Natural killer cell treated with Interleukin-12 subunit alpha and Interleukin-12 subunit beta and Interleukin-15 and Interleukin-18, amount 100 ng/mL, for 72 hours (primary cell): ENCODE measurements at regions not wholly inside any gene's neighbourhood (a gene's known extent, or its start where the extent isn't known, plus 50 kb on each side); places are given as distances from the start of the nearest gene placed in this dataset.

ENCODE experiments used
- ATAC-seq, 2 donors: fragments of 150-1000 bp; cut with Tn5 transposase in 1 of 2; sonication (Bioruptor Pico), chemical (Tn5 transposase) in 1 of 2; 2 replicates each; pipeline ENCODE4 v1.10.0; 2021
- DNase-seq: peaks from one replicate; pipeline ENCODE4 v3.0.0; 2022; ENCODE audit warnings: low spot score
- H3K27ac Mint-ChIP-seq, 2 donors: 1 replicate in 1 of 2; 2 replicates in 1 of 2; pipeline ENCODE4 v1.8.0; 2022; ENCODE audit warnings: mixed read lengths in 2 of 2, mild to moderate bottlenecking in 1 of 2, moderate library complexity in 1 of 2
- H3K27me3 Mint-ChIP-seq, 2 donors: 1 replicate in 1 of 2; 2 replicates in 1 of 2; pipeline ENCODE4 v1.8.0; 2022; ENCODE audit warnings: mixed read lengths in 2 of 2
- H3K36me3 Mint-ChIP-seq: one replicate; pipeline ENCODE4 v1.8.0; 2022; ENCODE audit warnings: mixed read lengths
- H3K4me1 Mint-ChIP-seq, 2 donors: 1 replicate in 1 of 2; 2 replicates in 1 of 2; pipeline ENCODE4 v1.8.0; 2022; ENCODE audit warnings: low read depth in 2 of 2, mixed read lengths in 2 of 2, mild to moderate bottlenecking in 1 of 2
- H3K4me3 Mint-ChIP-seq: one replicate; pipeline ENCODE4 v1.8.0; 2022; ENCODE audit warnings: mixed read lengths
- H3K9me3 Mint-ChIP-seq: 2 replicates; pipeline ENCODE4 v1.8.0; 2022; ENCODE audit warnings: mixed read lengths

DNA sequence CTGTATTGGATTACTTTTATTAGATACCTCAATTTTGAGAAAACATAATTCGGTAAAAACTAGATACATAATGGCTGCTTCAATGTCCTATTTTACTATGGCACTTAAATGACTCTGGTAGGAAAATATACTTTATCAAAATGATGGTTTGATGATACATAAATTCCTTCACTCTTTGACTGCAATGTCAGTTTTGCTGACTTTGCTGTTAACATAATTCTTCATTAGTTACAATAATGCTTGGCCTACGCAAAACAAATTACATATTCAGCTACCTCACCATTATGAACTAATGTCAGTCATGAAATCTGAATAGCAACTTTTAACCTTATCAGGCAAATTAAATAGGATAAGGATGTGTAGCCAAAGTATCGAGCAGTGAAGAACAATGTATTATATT, 1364.7 kb downstream of the KCNT2 start:
- Mint-ChIP-seq H3K36me3 (no peaks in the 10 kb centered on the region), H3K4me1 (no peaks in the 10 kb centered on the region), H3K4me3 (no peak overlapping the region), H3K27ac (no peak overlapping the region), H3K9me3 (peaks cover 6% of the 10 kb centered on the region), H3K27me3 (no peaks in the 10 kb centered on the region)
- ATAC-seq = no peak
- DNase-seq = no peak

DNA sequence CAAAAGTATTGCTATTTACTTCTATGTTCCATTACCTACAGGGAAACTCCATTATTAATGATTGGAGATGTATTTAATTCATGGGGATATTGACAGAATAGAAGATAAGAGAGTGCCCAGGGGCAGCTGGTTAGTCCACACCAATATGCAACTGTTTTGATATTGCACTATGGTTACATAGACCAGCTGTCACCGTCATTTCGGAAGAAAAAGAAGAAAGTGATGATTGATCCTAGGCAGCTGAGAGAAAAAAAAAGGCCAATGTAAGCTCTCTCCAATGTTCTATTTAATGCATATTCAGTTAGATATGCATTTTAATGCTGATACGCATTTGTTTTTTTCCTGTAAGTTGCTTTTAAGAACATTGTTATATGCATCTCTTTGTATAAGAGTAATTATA, 1367.2 kb downstream of the KCNT2 start:
- DNase-seq = no peak
- Mint-ChIP-seq H3K27me3 (no peaks in the 10 kb centered on the region), H3K4me3 (no peak overlapping the region), H3K4me1 (no peaks in the 10 kb centered on the region), H3K36me3 (no peaks in the 10 kb centered on the region), H3K27ac (no peak overlapping the region), H3K9me3 (peaks cover 10% of the 10 kb centered on the region)
- no peak for ATAC-seq

DNA sequence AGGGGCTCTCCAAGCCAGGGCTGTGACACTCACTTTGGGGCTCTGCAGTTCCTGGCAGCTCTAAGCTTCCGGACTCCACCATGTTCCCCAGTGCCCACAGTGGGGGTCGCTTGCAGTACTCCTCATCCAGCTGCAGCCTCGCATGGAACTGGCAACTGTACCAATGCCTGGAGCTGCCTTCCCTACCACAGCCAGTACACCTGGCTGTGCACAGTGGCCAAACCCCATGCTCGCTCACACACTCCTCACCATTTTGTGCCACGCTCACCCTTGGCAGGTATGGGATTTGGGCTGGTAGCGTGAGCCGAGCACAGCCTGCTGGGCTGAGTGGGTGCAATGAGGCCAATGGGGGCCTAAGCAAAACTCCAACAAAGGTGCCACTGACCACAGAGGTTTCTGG, 1369.9 kb downstream of the KCNT2 start:
- Mint-ChIP-seq H3K4me3 (no peak overlapping the region), H3K27me3 (no peaks in the 10 kb centered on the region), H3K36me3 (no peaks in the 10 kb centered on the region), H3K4me1 (no peaks in the 10 kb centered on the region), H3K27ac (no peak overlapping the region), H3K9me3 (peaks cover 10% of the 10 kb centered on the region)
- ATAC-seq (no peak), DNase-seq (no peak)

DNA sequence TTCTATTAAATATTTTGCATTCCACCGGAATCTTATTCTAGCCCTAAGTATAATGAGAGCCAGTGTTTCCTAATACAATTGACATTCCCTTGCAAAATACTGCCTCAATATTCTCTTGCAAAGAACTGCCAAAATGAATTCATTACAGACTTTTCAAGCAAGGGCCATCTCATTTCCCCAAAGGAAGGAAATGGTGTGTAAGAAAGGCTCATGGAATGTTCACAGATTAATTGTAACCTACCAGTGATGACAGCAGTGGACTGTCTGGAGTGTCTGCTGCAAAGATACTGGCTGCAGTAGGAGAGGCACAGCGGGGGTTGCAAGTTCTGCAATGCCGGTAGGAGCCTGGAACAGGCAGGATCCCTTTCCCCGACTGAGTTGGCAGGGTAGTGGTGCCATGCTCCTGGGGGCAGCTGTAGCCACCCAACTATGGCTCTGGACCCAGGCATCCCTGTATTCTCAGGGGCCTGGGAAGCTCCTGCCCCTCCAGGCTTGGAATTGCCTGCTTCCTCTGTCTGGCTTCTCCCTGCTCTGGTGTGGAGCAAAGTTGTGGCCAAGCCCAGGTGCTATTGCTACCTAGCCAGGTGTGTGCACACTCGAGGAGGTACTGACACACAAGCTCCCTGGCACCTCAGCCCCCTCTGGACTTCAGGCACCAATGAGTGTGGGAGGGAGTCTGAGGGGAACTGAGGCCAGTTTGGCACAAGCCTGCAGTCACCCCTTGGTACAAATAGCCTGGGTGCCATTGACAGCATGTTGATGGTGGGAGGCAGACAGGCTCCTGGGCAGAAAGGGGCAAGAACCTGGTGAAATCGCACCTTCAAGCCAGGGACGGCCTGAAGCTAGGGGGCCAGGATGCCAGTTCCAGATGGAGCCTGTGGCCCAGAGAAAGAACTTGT, 1371.0 kb downstream of the KCNT2 start:
- H3K27me3 Mint-ChIP-seq = no peaks in the 10 kb centered on the region
- DNase-seq (no peak), ATAC-seq (no peak)
- no peak overlapping the region for H3K4me3 Mint-ChIP-seq
- peaks cover 10% of the 10 kb centered on the region for H3K9me3 Mint-ChIP-seq
- H3K4me1 Mint-ChIP-seq = no peaks in the 10 kb centered on the region
- no peak overlapping the region for H3K27ac Mint-ChIP-seq
- H3K36me3 Mint-ChIP-seq = no peaks in the 10 kb centered on the region

DNA sequence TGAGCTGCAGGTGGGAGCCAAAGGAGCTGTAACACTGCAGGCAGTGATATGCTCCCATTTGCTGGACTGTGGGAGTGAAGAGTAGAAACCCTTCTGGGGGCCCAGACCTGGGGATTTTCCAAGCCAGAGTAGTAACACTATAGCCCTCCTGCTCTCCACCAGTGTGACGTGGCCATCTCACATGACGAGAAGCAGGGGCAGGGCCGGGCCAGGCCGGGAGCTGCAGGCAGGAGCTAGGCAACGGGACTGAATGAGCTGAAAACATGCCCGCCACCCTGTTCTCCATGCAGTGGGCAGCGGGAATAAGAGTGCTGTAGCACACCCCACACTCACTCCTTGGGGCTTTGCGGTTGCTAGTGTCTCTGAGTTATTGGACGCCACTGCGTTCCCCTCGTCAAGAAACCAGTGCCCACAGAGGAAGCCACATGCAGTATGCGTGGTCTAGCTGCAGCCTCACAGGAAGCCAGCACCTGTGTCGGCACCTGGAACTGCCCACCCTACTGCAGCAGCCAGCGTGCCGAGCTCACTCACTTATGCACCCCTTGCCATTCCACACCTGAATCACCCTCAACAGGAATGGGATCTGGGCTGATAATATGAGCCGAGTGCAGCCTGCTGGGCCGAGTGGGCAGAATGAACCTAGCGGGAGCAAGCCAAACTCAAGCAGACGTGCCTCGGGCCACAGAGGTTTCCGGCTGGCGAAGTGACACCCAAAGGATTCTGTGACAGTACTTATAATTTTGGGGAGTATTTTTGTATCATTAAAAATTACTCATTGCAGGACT, 1389.6 kb downstream of the KCNT2 start:
- Mint-ChIP-seq H3K36me3 (peaks cover 9% of the 10 kb centered on the region), H3K9me3 (peaks cover 8% of the 10 kb centered on the region), H3K4me3 (no peak overlapping the region), H3K4me1 (no peaks in the 10 kb centered on the region), H3K27ac (no peak overlapping the region), H3K27me3 (no peaks in the 10 kb centered on the region)
- DNase-seq (no peak), ATAC-seq (peak in 1 of 2 donors; percentile 27)

DNA sequence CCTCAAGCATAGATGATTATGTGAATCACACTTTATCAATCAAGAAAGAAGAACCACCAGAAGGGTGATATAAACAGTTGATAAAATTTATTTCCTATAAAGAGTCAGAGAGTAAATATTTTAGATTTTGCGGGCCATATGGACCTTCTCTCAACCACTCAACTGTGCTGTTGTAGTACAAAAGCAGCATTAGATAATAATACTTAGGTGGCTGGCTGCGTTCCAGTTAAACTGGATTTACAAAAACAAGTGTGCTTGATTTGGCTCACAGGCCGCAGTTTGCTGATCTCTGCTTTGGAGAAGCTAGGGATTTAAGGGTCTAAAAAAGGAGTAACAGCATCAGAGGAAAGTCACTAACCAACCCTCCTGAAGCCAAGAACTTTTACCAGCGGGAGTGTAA, 1406.0 kb downstream of the KCNT2 start:
- H3K4me1 Mint-ChIP-seq = no peaks in the 10 kb centered on the region
- ATAC-seq = no peak
- no peak for DNase-seq
- no peak overlapping the region for H3K4me3 Mint-ChIP-seq
- no peak overlapping the region for H3K27ac Mint-ChIP-seq
- H3K9me3 Mint-ChIP-seq = peaks cover 14% of the 10 kb centered on the region
- no peaks in the 10 kb centered on the region for H3K36me3 Mint-ChIP-seq
- no peaks in the 10 kb centered on the region for H3K27me3 Mint-ChIP-seq

DNA sequence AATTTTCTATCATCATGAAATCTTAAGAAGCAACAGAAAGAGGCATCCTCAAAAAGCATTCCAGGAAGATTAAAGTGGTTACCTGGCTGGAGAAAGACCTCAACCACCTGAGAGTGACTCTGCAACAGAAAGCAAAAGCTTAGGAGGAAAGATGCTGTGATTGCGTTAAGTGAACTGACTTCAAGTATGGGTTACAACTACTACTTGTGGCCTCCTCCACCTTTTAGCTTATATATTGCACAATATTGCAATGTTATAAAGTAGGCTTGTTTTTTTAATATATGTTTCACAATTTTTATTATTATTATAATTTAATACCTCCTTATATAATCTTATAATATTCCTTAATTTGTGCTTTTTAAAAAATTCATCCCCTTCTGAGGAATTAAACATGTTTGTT, 1407.5 kb downstream of the KCNT2 start:
- no peak for ATAC-seq
- Mint-ChIP-seq H3K27ac (no peak overlapping the region), H3K4me3 (no peak overlapping the region), H3K4me1 (no peaks in the 10 kb centered on the region), H3K36me3 (no peaks in the 10 kb centered on the region), H3K27me3 (no peaks in the 10 kb centered on the region), H3K9me3 (peaks cover 12% of the 10 kb centered on the region)
- no peak for DNase-seq

DNA sequence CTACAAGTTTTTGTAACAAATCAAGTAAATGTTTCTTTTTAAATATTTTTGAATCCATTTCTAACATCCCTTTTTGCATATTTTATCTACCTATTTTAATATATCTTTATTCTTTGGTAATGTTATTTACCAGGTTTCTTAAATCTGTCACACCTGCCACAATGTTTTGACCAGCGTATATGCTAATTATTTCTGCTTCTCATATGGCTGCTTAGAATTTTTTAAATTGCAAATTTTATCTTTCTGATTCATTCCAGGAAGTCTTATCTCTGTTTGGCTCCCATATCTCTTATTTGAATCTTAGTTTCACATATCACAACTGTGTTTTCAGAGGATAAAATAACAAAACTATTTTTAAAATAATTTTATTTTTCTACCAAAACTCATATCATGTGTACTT, 1411.1 kb downstream of the KCNT2 start:
- H3K9me3 Mint-ChIP-seq = peaks cover 12% of the 10 kb centered on the region
- H3K27me3 Mint-ChIP-seq = no peaks in the 10 kb centered on the region
- ATAC-seq (no peak), DNase-seq (no peak)
- H3K4me3 Mint-ChIP-seq = no peak overlapping the region
- H3K27ac Mint-ChIP-seq = no peak overlapping the region
- H3K4me1 Mint-ChIP-seq = peaks cover 0 to 5% of the 10 kb centered on the region in 2 donors
- H3K36me3 Mint-ChIP-seq = no peaks in the 10 kb centered on the region

DNA sequence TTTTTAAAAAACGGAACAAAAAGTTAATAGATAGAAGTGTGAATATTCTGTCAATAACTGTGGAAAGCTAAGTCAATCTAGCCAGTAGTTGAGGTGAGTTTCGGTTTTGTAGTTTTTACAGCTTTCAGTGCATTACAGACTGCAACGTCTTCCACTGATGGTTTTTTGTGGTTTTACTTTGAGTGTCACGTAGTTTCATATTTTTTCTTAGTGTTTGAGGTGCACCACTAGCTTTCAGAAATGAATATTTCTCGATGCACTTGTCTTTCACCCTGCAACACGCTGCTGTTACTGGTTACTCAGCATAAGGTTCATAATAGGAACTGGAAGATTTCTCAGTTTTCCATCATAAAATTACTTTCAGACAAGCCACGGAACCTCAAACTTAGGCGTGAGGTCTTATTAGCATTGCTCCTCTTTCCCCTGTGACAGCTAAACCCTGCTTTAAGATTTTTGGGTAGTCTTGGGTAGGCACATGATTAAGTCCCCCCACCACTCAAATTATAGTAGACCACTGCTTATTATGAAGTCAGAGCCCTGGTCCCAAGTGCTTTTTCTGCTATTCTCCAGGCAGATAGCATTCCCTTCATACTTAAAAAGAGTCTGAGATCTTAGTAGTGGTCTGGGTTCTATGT, 1412.7 kb downstream of the KCNT2 start:
- peaks cover 17% of the 10 kb centered on the region for H3K9me3 Mint-ChIP-seq

DNA sequence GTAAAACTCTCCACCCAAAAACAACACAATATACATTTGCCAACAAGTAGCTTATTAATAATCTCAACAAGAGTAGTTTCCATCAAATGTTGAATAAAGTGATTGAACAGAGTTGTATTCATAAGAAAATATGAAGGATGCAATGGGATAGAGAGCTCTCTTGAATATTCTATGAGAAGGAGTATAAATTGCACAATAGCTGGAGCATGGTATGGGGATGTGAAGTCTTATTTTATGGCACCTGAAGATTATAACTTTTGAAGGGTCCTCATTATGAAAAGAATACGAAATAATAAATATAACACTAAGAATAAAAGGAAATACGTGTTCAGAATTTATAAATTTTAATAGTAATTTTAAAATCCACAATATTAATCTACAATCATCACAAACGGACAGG, 1415.1 kb downstream of the KCNT2 start:
- peaks cover 17% of the 10 kb centered on the region for H3K9me3 Mint-ChIP-seq
- H3K4me1 Mint-ChIP-seq = peaks cover 0 to 5% of the 10 kb centered on the region in 2 donors
- no peak for ATAC-seq
- no peak overlapping the region for H3K27ac Mint-ChIP-seq
- H3K36me3 Mint-ChIP-seq = no peaks in the 10 kb centered on the region
- no peak overlapping the region for H3K4me3 Mint-ChIP-seq
- no peak for DNase-seq
- no peaks in the 10 kb centered on the region for H3K27me3 Mint-ChIP-seq

More for the DNA sequence above, 1412.7 kb downstream of the KCNT2 start:
- H3K4me3 Mint-ChIP-seq = peak overlapping the region; percentile 44
- no peak overlapping the region for H3K27ac Mint-ChIP-seq
- H3K36me3 Mint-ChIP-seq = no peaks in the 10 kb centered on the region
- peaks cover 0 to 5% of the 10 kb centered on the region in 2 donors for H3K4me1 Mint-ChIP-seq
- no peaks in the 10 kb centered on the region for H3K27me3 Mint-ChIP-seq
- no peak for DNase-seq
- ATAC-seq = peak in 1 of 2 donors; percentile 87

DNA sequence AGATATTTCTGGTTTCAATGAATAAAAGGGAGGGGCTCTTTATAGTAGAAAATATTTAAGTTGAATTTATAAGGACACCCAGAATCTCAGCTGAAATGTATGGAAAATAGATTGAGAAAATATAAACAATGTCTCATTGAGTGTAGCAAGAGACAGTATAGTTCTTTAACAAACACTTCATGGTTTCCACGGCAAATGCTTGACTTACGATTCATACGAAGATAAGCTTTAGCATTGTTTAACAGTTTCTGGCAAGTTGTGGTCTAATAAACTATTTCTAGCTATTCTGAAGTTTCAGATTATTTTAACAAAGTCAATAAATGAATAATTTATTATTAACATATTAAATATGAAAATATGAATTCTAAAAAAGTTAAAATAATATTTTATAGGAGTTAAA, 1419.4 kb downstream of the KCNT2 start:
- H3K4me3 Mint-ChIP-seq = no peak overlapping the region
- DNase-seq = no peak
- H3K4me1 Mint-ChIP-seq = no peaks in the 10 kb centered on the region
- no peak overlapping the region for H3K27ac Mint-ChIP-seq
- H3K9me3 Mint-ChIP-seq = peaks cover 13% of the 10 kb centered on the region
- H3K36me3 Mint-ChIP-seq = no peaks in the 10 kb centered on the region
- no peak for ATAC-seq
- no peaks in the 10 kb centered on the region for H3K27me3 Mint-ChIP-seq

DNA sequence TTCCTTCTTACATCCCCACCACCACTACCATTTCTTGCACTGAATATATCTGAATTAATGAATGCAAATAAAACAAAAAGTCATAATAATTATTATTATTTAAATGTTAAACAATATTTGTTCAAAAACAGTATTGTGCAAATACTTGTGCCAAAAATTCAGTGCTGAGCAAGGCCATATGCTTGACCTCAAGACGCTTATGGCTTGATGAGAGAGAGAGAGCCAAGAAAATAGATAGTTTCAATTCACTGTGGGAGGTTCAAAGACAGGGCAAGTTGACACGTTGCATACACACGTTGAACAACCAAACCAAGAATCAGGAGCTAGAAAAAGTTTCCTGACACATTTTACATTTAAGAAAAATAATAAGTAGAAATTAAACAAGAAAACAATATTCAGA, 1421.7 kb downstream of the KCNT2 start:
- no peaks in the 10 kb centered on the region for H3K27me3 Mint-ChIP-seq
- H3K36me3 Mint-ChIP-seq = no peaks in the 10 kb centered on the region
- peaks cover 15% of the 10 kb centered on the region for H3K9me3 Mint-ChIP-seq
- no peak overlapping the region for H3K27ac Mint-ChIP-seq
- H3K4me3 Mint-ChIP-seq = no peak overlapping the region
- no peaks in the 10 kb centered on the region for H3K4me1 Mint-ChIP-seq
- no peak for DNase-seq
- no peak for ATAC-seq

DNA sequence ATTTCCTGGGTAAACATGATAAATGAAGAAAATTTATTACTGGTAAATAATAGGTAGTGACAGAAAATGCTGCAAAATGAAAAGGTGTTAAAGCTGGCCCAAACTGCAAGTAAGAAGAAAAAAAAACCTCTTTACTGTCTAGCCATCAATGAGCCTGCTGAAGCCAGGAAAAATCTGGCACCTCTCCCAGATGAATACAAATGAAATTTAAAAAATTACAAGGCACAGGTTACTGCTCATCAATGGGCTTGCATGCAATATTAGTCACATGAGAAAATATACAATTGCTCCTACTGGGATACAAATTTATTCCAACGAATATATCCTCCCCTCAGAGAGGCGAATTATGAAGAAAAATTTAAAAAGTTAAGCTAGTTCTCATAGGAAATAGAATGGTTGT, 1422.5 kb downstream of the KCNT2 start:
- Mint-ChIP-seq H3K27me3 (no peaks in the 10 kb centered on the region), H3K9me3 (peaks cover 12% of the 10 kb centered on the region)

DNA sequence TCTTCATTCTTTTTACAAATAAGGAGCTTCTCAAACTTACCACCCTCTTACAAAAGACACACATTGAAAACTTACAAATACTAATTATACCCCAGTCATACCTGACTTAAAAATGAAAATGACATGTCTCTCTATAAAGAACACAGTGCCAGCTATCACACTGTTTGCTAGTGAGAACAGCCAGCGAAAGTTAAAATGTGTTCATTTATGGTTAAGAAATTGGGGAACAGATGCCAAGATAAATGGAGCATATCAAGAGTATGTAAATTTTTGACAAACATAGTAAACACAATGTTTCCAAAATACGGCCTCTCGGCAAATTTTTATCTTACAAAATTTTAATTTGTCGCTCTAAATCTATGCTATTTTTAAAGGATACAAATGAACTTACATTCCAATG, 1422.9 kb downstream of the KCNT2 start:
- ATAC-seq (no peak), DNase-seq (no peak)
- Mint-ChIP-seq H3K9me3 (peaks cover 12% of the 10 kb centered on the region), H3K27ac (no peak overlapping the region), H3K36me3 (no peaks in the 10 kb centered on the region), H3K27me3 (no peaks in the 10 kb centered on the region), H3K4me3 (no peak overlapping the region), H3K4me1 (no peaks in the 10 kb centered on the region)

More for the DNA sequence above, 1422.5 kb downstream of the KCNT2 start:
- H3K36me3 Mint-ChIP-seq = no peaks in the 10 kb centered on the region
- no peak overlapping the region for H3K4me3 Mint-ChIP-seq
- DNase-seq (no peak), ATAC-seq (no peak)
- H3K27ac Mint-ChIP-seq = no peak overlapping the region
- H3K4me1 Mint-ChIP-seq = no peaks in the 10 kb centered on the region
